ENCODE measurements at regions not wholly inside any gene's neighbourhood (a gene's known extent, or its start where the extent isn't known, plus 50 kb on each side); places are given as distances from the start of the nearest gene placed in this dataset.

GRCh38 chr5:124839371-124839998 is 93.0 kb upstream of the ZNF608 start:
- no peaks in the 10 kb centered on the region for H3K27me3 ChIP-seq
- no peak overlapping the region for H3K4me3 ChIP-seq (replicated peaks in 1 of 3)
- H3K4me1 ChIP-seq: no peaks in the 10 kb centered on the region
- TF ChIP-seq, protein P1, sequence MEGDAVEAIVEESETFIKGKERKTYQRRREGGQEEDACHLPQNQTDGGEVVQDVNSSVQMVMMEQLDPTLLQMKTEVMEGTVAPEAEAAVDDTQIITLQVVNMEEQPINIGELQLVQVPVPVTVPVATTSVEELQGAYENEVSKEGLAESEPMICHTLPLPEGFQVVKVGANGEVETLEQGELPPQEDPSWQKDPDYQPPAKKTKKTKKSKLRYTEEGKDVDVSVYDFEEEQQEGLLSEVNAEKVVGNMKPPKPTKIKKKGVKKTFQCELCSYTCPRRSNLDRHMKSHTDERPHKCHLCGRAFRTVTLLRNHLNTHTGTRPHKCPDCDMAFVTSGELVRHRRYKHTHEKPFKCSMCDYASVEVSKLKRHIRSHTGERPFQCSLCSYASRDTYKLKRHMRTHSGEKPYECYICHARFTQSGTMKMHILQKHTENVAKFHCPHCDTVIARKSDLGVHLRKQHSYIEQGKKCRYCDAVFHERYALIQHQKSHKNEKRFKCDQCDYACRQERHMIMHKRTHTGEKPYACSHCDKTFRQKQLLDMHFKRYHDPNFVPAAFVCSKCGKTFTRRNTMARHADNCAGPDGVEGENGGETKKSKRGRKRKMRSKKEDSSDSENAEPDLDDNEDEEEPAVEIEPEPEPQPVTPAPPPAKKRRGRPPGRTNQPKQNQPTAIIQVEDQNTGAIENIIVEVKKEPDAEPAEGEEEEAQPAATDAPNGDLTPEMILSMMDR (IDR thresholded peaks at IDR 0.05): no peak
- no peak for TF ChIP-seq POLR2A (IDR thresholded peaks at IDR 0.05)
- no peaks in the 10 kb centered on the region for H3K36me3 ChIP-seq
- DNase-seq: no peak
- intact Hi-C loops (cut with DNase I): no loop called here
- H3K27ac ChIP-seq: no peak overlapping the region
- no peaks in the 10 kb centered on the region for H3K9me3 ChIP-seq

- H3K27me3 ChIP-seq: no peaks in the 10 kb centered on the region
- no peak for TF ChIP-seq POLR2A (IDR thresholded peaks at IDR 0.05)
- TF ChIP-seq, protein P1 (IDR thresholded peaks at IDR 0.05): no peak
- H3K4me1 ChIP-seq: no peaks in the 10 kb centered on the region
- intact Hi-C loops (cut with DNase I): no loop called here
- no peaks in the 10 kb centered on the region for H3K9me3 ChIP-seq
- no peak overlapping the region for H3K27ac ChIP-seq
- H3K4me3 ChIP-seq (replicated peaks in 1 of 3): no peak overlapping the region
- 85% methylated on average over 12 of the region's 12 CpGs for WGBS, 2 donors
- DNase-seq: peak in 1 of 2 donors; percentile 2
- no peaks in the 10 kb centered on the region for H3K36me3 ChIP-seq
These were observed 95.6 kb upstream of the ZNF608 start for GRCh38 chr5:124841829-124842712.

DNA sequence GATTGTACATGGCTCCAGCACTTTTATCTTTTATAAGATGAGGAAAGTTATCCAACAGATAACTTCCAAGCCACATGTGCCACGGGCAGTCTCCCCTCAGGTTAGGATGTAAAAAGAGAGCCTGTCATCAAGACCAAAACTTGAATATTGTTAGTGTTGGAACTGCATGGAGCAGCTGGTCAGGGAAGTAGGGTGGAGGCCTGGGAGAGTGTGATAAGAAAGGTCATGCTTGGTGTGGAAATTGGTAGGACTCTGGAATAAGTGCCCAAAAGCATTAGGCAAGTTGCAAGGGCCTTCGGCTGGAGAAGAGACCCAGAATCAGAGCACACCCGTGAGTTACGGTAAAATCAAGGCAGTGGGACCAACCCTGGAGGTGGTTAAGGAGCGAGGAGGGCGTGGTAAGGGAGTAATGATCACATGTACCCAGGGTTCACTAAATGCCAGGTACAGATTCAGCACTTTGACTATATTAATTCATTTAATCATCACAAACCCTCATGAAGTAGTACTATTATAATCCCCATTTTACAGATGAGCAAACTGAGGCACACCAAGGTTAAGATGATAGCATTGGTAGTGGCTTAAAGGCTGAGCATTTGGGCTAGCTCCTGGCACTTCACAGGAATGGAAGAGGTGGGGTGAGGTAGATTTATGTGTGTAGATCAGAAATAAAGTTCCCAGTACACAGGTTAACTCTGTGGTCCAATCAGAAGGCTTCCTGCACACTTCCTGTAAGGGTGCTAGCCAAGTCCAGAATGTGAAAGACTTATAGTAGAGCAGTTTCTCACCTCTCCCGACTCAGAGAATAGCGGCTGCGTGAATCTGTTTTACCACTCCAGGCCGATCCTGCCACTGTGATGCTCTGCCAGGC is 96.5 kb upstream of the ZNF608 start:
- no peak overlapping the region for H3K4me3 ChIP-seq (replicated peaks in 1 of 3)
- no peak for DNase-seq
- no peaks in the 10 kb centered on the region for H3K27me3 ChIP-seq
- TF ChIP-seq, protein P1 (IDR thresholded peaks at IDR 0.05): no peak
- TF ChIP-seq POLR2A (IDR thresholded peaks at IDR 0.05): no peak
- H3K9me3 ChIP-seq: no peaks in the 10 kb centered on the region
- intact Hi-C loops (cut with DNase I): no loop called here
- H3K4me1 ChIP-seq: no peaks in the 10 kb centered on the region
- no peaks in the 10 kb centered on the region for H3K36me3 ChIP-seq
- WGBS, 2 donors: 89 to 91% methylated on average over 10 of the region's 10 CpGs
- H3K27ac ChIP-seq: no peak overlapping the region

DNA sequence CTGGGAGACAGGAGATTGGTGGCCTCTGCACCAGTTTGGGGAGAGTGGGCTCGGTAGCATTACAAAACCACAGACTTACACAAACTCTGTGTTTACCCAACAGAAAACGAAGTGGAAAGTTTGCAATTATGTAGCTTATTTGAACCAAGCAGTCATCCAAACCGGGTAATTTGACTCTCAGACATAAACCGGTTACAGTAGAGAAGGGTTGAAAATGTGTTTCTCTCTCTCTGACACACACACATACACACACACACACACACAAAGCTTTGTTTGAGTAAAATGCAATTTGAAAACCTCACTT is 97.1 kb upstream of the ZNF608 start:
- H3K4me1 ChIP-seq: no peaks in the 10 kb centered on the region
- 77 to 82% methylated on average over 4 of the region's 4 CpGs for WGBS, 2 donors
- intact Hi-C loops (cut with DNase I): no loop called here
- DNase-seq: no peak
- no peak for TF ChIP-seq POLR2A (IDR thresholded peaks at IDR 0.05)
- TF ChIP-seq, protein P1 (IDR thresholded peaks at IDR 0.05): no peak
- no peaks in the 10 kb centered on the region for H3K9me3 ChIP-seq
- H3K27ac ChIP-seq: no peak overlapping the region
- no peaks in the 10 kb centered on the region for H3K36me3 ChIP-seq
- no peak overlapping the region for H3K4me3 ChIP-seq (replicated peaks in 1 of 3)
- H3K27me3 ChIP-seq: no peaks in the 10 kb centered on the region
